Gastroesophageal sphincter (tissue), 4 donors: ENCODE measurements at regions not wholly inside any gene's neighbourhood (a gene's known extent, or its start where the extent isn't known, plus 50 kb on each side); places are given as distances from the start of the nearest gene placed in this dataset.

ENCODE experiments used
- ATAC-seq: fragments of 150-250 bp; one replicate; pipeline ENCODE4 v1.9.1; 2016; ENCODE audit warnings: mild to moderate bottlenecking, moderate library complexity
- H3K27ac ChIP-seq, 4 donors: fragments of 200-600 bp; sonication (generic) in 3 of 4; 1 replicate in 3 of 4; 2 replicates in 1 of 4; pipeline ENCODE4 v1.5.1; 2016 to 2019
- H3K27me3 ChIP-seq: fragments of 200-600 bp; sonication (generic); one replicate; pipeline ENCODE4 v1.5.1; 2019
- H3K36me3 ChIP-seq, 2 donors: fragments of 200-600 bp; sonication (generic); one replicate each; pipeline ENCODE4 v1.5.1; 2019; ENCODE audit warnings: control low read depth in 1 of 2
- H3K4me1 ChIP-seq, 3 donors: fragments of 200-600 bp; sonication (generic); 1 replicate in 2 of 3; 2 replicates in 1 of 3; pipeline ENCODE4 v1.5.1; 2016 to 2019; ENCODE audit warnings: control low read depth in 2 of 3
- H3K4me3 ChIP-seq, 2 donors: fragments of 200-600 bp; sonication (generic); one replicate each; pipeline ENCODE4 v1.5.1; 2019; ENCODE audit warnings: mild to moderate bottlenecking in 1 of 2, moderate library complexity in 1 of 2
- H3K9me3 ChIP-seq, 3 donors: fragments of 200-600 bp; sonication (generic); one replicate each; pipeline ENCODE4 v1.5.1; 2017 to 2019; ENCODE audit warnings: control low read depth in 2 of 3
- EP300 ChIP-seq: sonication (generic); formaldehyde crosslinking; IDR thresholded peaks from one replicate; pipeline ENCODE4 v1.6.1; 2017; ENCODE audit warnings: antibody characterized with exemption, mild to moderate bottlenecking
- POLR2A ChIP-seq, 2 donors: fragments of 450-650 bp; IDR thresholded peaks; one replicate each; pipeline ENCODE4 v1.6.1; 2017; ENCODE audit warnings: antibody characterized with exemption in 2 of 2, mild to moderate bottlenecking in 2 of 2, moderate library complexity in 1 of 2
- POLR2AphosphoS5 ChIP-seq: sonication (generic); formaldehyde crosslinking; IDR thresholded peaks from one replicate; pipeline ENCODE4 v1.6.1; 2017; ENCODE audit warnings: antibody characterized with exemption
- WGBS, 2 donors: methylation state at CpG; one replicate each; pipeline ENCODE4 v1.1.5; 2018; ENCODE audit warnings: low coverage in 1 of 2; 5-methylcytosine and 5-hydroxymethylcytosine counted together
- TF ChIP-seq, protein P1 (sequence below), 4 experiments: fragments of 200-600 bp in 2 of 4; fragments of 450-650 bp in 2 of 4; sonication (generic) in 1 of 4; IDR thresholded peaks; one replicate each; pipeline ENCODE4 v1.5.1; 2017 to 2019; ENCODE audit warnings: antibody characterized with exemption in 4 of 4, mild to moderate bottlenecking in 2 of 4, moderate library complexity in 2 of 4

DNA sequence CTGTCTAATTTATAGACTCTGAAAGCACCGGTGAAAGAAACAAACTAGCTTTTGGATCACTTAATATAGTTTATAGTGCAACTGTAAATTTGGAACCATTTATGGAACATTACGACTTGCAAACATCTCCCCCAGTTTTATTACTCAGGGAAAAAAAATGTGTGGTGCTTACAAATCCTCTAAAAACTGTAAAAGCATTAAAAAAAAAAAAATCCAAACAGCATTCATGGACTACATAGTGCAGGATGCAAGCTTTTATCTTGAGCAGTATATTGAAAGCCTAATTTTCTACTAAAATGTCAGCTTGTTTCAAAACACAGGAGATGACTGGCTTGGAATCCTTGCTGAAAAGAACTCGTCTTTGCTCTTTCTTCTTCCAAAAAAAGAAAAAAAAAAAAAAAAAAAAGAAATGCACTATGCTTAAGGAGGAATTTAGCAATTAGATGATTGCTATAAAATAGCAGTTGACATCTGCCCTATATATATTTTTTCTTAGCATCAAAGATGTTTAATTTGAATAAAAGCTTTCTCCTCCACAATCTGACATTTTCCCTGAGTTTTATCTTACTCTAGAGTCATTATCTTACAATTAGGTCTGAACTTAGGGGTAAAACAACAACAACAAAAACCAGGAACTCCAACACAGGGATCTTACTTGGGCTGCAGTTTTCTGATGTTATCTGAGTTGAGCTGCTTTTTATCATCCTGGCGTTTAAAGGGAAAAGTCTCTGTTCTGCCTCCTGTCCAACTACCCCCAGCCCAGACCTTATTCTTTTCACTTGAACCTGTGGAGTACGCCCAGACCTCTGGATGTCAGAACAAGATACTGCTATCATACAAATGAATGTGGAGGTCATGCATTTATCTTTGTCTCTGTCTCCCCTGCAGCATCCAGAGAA is 62.6 kb upstream of the PDZRN3 start:
- Histone ChIP-seq H3K27ac (no peak overlapping the region), H3K4me3 (no peak overlapping the region)
- ATAC-seq, result no peak

GRCh38 chr3:73685061-73685460 is 60.3 kb upstream of the PDZRN3 start:
- no peak for ATAC-seq
- Histone ChIP-seq H3K27ac (no peak overlapping the region), H3K4me3 (no peak overlapping the region), H3K9me3 (no peaks in the 10 kb centered on the region), H3K27me3 (no peaks in the 10 kb centered on the region), H3K4me1 (no peaks in the 10 kb centered on the region), H3K36me3 (no peaks in the 10 kb centered on the region)
- TF ChIP-seq EP300 (no peak), POLR2AphosphoS5 (no peak)
- WGBS, 2 donors, result 40 to 75% methylated on average over 1 to 4 of the region's 4 CpGs

More for the DNA sequence above, 62.6 kb upstream of the PDZRN3 start:
- Histone ChIP-seq H3K9me3 (no peaks in the 10 kb centered on the region), H3K27me3 (no peaks in the 10 kb centered on the region), H3K36me3 (no peaks in the 10 kb centered on the region), H3K4me1 (no peaks in the 10 kb centered on the region)
- TF ChIP-seq, protein P1, sequence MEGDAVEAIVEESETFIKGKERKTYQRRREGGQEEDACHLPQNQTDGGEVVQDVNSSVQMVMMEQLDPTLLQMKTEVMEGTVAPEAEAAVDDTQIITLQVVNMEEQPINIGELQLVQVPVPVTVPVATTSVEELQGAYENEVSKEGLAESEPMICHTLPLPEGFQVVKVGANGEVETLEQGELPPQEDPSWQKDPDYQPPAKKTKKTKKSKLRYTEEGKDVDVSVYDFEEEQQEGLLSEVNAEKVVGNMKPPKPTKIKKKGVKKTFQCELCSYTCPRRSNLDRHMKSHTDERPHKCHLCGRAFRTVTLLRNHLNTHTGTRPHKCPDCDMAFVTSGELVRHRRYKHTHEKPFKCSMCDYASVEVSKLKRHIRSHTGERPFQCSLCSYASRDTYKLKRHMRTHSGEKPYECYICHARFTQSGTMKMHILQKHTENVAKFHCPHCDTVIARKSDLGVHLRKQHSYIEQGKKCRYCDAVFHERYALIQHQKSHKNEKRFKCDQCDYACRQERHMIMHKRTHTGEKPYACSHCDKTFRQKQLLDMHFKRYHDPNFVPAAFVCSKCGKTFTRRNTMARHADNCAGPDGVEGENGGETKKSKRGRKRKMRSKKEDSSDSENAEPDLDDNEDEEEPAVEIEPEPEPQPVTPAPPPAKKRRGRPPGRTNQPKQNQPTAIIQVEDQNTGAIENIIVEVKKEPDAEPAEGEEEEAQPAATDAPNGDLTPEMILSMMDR (IDR thresholded peaks at IDR 0.05), result no peak
- no peak for TF ChIP-seq POLR2A (IDR thresholded peaks at IDR 0.05)
- TF ChIP-seq POLR2AphosphoS5, result no peak
- TF ChIP-seq EP300, result no peak
- WGBS, 2 donors, result 39 to 50% methylated on average over 4 to 5 of the region's 5 CpGs

- H3K27me3 ChIP-seq, result no peaks in the 10 kb centered on the region
- no peak overlapping the region for H3K27ac ChIP-seq
- no peak for TF ChIP-seq EP300
- TF ChIP-seq POLR2AphosphoS5, result no peak
- no peak for TF ChIP-seq POLR2A (IDR thresholded peaks at IDR 0.05)
- TF ChIP-seq, protein P1 (IDR thresholded peaks at IDR 0.05), result no peak
- H3K4me3 ChIP-seq, result no peak overlapping the region
- 78 to 81% methylated on average over 3 to 5 of the region's 5 CpGs for WGBS, 2 donors
- no peak for ATAC-seq
- H3K36me3 ChIP-seq, result no peaks in the 10 kb centered on the region
- no peaks in the 10 kb centered on the region for H3K9me3 ChIP-seq
- H3K4me1 ChIP-seq, result no peaks in the 10 kb centered on the region
These were observed 59.0 kb upstream of the PDZRN3 start for GRCh38 chr3:73683706-73684105.

DNA sequence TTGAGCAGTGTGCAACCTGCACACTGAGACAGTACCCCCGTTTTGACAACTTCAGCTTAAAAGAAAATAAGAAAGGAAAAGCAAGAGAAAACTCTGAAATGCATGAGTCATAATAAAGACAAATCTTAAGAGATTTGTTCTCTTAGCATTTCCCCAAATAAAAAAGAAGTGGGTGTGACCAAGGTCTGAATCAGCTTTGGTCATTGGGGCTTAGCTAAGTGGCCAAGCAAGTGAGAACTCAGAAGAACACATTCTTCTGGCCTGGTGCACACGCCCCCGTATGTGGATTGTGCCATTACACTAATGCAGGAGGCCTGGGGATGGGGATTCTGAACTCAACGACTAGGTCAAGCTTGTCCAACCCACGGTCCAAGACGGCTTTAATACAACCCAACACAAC is 56.9 kb upstream of the PDZRN3 start:
- no peak for TF ChIP-seq EP300
- TF ChIP-seq, protein P1 (IDR thresholded peaks at IDR 0.05), result no peak
- no peak for TF ChIP-seq POLR2AphosphoS5

DNA sequence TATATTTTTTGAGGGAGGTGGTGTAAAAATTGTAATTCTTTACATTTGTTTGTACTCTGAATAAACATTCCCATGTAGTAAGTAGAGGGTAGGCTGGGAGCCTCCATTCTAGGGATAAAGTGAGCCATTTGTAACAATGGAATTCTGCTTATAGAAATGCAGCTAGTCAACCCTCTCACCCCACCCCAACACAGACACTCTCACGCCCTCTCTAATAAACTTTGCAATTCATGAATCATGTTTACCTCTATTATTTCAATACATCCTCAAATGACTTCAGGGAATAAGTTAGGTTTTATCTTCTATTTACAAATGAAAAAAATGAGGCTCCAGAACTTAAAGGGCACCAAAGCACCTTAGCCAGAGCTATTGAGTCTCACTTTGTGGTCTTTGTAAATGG is 56.5 kb upstream of the PDZRN3 start:
- WGBS, 2 donors, result 80 to 100% methylated on average over 1 of the region's 1 CpG
- Histone ChIP-seq H3K4me3 (no peak overlapping the region), H3K9me3 (no peaks in the 10 kb centered on the region), H3K27ac (no peak overlapping the region), H3K27me3 (no peaks in the 10 kb centered on the region), H3K4me1 (no peaks in the 10 kb centered on the region), H3K36me3 (no peaks in the 10 kb centered on the region)
- TF ChIP-seq, protein P1 (IDR thresholded peaks at IDR 0.05), result no peak
- no peak for TF ChIP-seq POLR2AphosphoS5
- TF ChIP-seq EP300, result no peak
- TF ChIP-seq POLR2A (IDR thresholded peaks at IDR 0.05), result no peak
- ATAC-seq, result no peak

More for the DNA sequence above, 56.9 kb upstream of the PDZRN3 start:
- no peak for ATAC-seq
- H3K4me1 ChIP-seq, result no peaks in the 10 kb centered on the region
- no peaks in the 10 kb centered on the region for H3K36me3 ChIP-seq
- no peaks in the 10 kb centered on the region for H3K27me3 ChIP-seq
- no peak overlapping the region for H3K4me3 ChIP-seq
- no peak overlapping the region for H3K27ac ChIP-seq
- no peaks in the 10 kb centered on the region for H3K9me3 ChIP-seq
- WGBS, 2 donors, result 68 to 69% methylated on average over 6 of the region's 6 CpGs
